ENCODE measurements at regions not wholly inside any gene's neighbourhood (a gene's known extent, or its start where the extent isn't known, plus 50 kb on each side); places are given as distances from the start of the nearest gene placed in this dataset.

DNA sequence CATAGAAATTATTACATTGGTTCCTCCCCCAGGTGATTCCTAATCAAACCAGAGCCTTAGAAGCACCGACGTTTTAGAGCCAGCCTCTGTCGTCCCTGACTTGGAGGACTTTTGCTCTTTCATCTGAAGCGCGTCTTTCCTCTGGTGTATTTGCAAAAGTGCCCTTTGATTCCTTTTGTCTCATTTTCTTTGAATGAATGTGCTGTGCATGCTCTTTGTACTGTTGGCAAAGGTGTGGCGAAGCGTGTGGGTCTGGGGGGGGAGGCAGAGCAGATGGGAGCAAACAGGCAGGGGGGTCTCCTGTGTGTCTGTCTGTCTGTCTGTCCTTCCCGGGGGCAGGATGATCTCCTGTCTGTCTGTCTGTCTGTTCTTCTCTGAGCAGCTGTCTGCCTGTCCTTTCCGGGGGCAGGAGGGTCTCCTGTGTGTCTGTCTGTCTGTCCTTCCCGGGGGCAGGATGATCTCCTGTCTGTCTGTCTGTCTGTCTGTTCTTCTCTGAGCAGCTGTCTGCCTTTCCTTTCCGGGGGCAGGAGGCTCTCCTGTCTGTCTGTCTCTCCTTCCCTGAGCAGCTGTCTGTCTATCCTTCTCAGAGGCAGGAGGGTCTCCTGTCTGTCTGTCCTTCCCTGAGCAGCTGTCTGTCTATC, 205.5 kb upstream of the MYT1L start:
- DNase-seq (ENCODE audit: low spot score) = no peak
- Histone ChIP-seq H3K9me3 (ENCODE audit: control insufficient read depth in 4 of 4, low read length in 3 of 4) (no peaks in the 10 kb centered on the region), H3K9ac (ENCODE audit: low read depth in 1 of 2, low read length in 2 of 2) (no peak overlapping the region), H3K36me3 (ENCODE audit: control insufficient read depth in 4 of 4, insufficient read depth in 3 of 4, low read depth in 1 of 4, low read length in 3 of 4) (no peaks in the 10 kb centered on the region), H3K27me3 (ENCODE audit: control insufficient read depth in 4 of 4, insufficient read depth in 4 of 4, low read length in 3 of 4) (peaks cover 0 to 5% (median 0%) of the 10 kb centered on the region in 4 donors), H3K27ac (ENCODE audit: low read depth in 1 of 2, low read length in 2 of 2) (no peak overlapping the region), H3K4me1 (ENCODE audit: control insufficient read depth in 4 of 4, insufficient read depth in 4 of 4, low read length in 3 of 4) (no peaks in the 10 kb centered on the region), H3K4me3 (ENCODE audit: low read depth in 1 of 3, low read length in 3 of 3) (no peak overlapping the region)
- WGBS = 43% methylated on average over 11 of the region's 11 CpGs
- no peak for TF ChIP-seq SP1 (IDR thresholded peaks at IDR 0.05)

DNA sequence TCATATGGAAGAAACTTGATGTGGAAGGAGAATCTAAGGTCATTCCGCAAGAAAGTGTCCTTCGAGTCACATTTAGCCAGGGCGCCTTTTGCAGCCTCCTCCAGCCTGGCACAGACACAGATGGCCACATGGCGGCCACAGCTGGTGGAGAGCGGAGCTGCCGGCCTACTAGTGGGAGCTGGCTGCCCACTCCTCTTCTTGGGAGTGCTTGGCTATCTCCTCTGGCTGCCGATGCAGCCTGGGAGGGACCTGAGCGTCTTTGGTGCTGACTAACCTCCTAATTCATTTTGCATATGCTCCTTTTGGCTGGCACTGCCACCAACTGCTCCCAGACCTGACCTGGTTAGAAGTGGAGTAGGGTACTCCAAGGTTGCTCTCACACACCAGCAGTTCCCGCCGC, 199.3 kb upstream of the MYT1L start:
- H3K36me3 ChIP-seq (ENCODE audit: control insufficient read depth in 4 of 4, insufficient read depth in 3 of 4, low read depth in 1 of 4, low read length in 3 of 4) = no peaks in the 10 kb centered on the region
- no peak overlapping the region for H3K9ac ChIP-seq (ENCODE audit: low read depth in 1 of 2, low read length in 2 of 2)
- no peak for TF ChIP-seq REST (IDR thresholded peaks at IDR 0.05)
- TF ChIP-seq SP1 (IDR thresholded peaks at IDR 0.05) = no peak
- no peak for TF ChIP-seq FOXA1 (IDR thresholded peaks at IDR 0.05)
- no peak for TF ChIP-seq ZBTB33 (IDR thresholded peaks at IDR 0.05)
- TF ChIP-seq GABPA (IDR thresholded peaks at IDR 0.05 in 1 of 2, conservative IDR thresholded peaks at IDR 0.05 in 1 of 2) = no peak
- TF ChIP-seq, protein P1, sequence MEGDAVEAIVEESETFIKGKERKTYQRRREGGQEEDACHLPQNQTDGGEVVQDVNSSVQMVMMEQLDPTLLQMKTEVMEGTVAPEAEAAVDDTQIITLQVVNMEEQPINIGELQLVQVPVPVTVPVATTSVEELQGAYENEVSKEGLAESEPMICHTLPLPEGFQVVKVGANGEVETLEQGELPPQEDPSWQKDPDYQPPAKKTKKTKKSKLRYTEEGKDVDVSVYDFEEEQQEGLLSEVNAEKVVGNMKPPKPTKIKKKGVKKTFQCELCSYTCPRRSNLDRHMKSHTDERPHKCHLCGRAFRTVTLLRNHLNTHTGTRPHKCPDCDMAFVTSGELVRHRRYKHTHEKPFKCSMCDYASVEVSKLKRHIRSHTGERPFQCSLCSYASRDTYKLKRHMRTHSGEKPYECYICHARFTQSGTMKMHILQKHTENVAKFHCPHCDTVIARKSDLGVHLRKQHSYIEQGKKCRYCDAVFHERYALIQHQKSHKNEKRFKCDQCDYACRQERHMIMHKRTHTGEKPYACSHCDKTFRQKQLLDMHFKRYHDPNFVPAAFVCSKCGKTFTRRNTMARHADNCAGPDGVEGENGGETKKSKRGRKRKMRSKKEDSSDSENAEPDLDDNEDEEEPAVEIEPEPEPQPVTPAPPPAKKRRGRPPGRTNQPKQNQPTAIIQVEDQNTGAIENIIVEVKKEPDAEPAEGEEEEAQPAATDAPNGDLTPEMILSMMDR (IDR thresholded peaks at IDR 0.05; ENCODE audit: low read depth, low read length, missing input control) = no peak
- TF ChIP-seq ATF3 (IDR thresholded peaks at IDR 0.05) = no peak
- no peak for TF ChIP-seq TAF1 (conservative IDR thresholded peaks at IDR 0.05)
- no peak overlapping the region for H3K27ac ChIP-seq (ENCODE audit: low read depth in 1 of 2, low read length in 2 of 2)
- no peak for DNase-seq (ENCODE audit: low spot score)
- H3K4me1 ChIP-seq (ENCODE audit: control insufficient read depth in 4 of 4, insufficient read depth in 4 of 4, low read length in 3 of 4) = no peaks in the 10 kb centered on the region
- H3K4me3 ChIP-seq (ENCODE audit: low read depth in 1 of 3, low read length in 3 of 3) = no peak overlapping the region
- H3K9me3 ChIP-seq (ENCODE audit: control insufficient read depth in 4 of 4, low read length in 3 of 4) = no peaks in the 10 kb centered on the region
- WGBS = 78% methylated on average over 10 of the region's 10 CpGs
- H3K27me3 ChIP-seq (ENCODE audit: control insufficient read depth in 4 of 4, insufficient read depth in 4 of 4, low read length in 3 of 4) = no peaks in the 10 kb centered on the region

- no peak for DNase-seq (ENCODE audit: low spot score)
- 76% methylated on average over 15 of the region's 15 CpGs for WGBS
- no peaks in the 10 kb centered on the region for H3K4me1 ChIP-seq (ENCODE audit: control insufficient read depth in 4 of 4, insufficient read depth in 4 of 4, low read length in 3 of 4)
- H3K9me3 ChIP-seq (ENCODE audit: control insufficient read depth in 4 of 4, low read length in 3 of 4) = no peaks in the 10 kb centered on the region
- H3K4me3 ChIP-seq (ENCODE audit: low read depth in 1 of 3, low read length in 3 of 3) = no peak overlapping the region
- no peaks in the 10 kb centered on the region for H3K36me3 ChIP-seq (ENCODE audit: control insufficient read depth in 4 of 4, insufficient read depth in 3 of 4, low read depth in 1 of 4, low read length in 3 of 4)
- H3K9ac ChIP-seq (ENCODE audit: low read depth in 1 of 2, low read length in 2 of 2) = no peak overlapping the region
- H3K27ac ChIP-seq (ENCODE audit: low read depth in 1 of 2, low read length in 2 of 2) = no peak overlapping the region
- H3K27me3 ChIP-seq (ENCODE audit: control insufficient read depth in 4 of 4, insufficient read depth in 4 of 4, low read length in 3 of 4) = peaks cover 0 to 2% (median 0%) of the 10 kb centered on the region in 4 donors
- TF ChIP-seq RXRA (IDR thresholded peaks at IDR 0.05) = no peak
- TF ChIP-seq NR2F2 (IDR thresholded peaks at IDR 0.05) = no peak
- TF ChIP-seq HNF4A (conservative IDR thresholded peaks at IDR 0.05) = no peak
- TF ChIP-seq EGR1 (IDR thresholded peaks at IDR 0.05; ENCODE audit: low read depth in 2 of 2) = no peak
- TF ChIP-seq JUND (IDR thresholded peaks at IDR 0.05) = no peak
- TF ChIP-seq YY1 (IDR thresholded peaks at IDR 0.05) = no peak
- no peak for TF ChIP-seq REST (IDR thresholded peaks at IDR 0.05)
- no peak for TF ChIP-seq FOXA2 (IDR thresholded peaks at IDR 0.05)
- no peak for TF ChIP-seq MAX (IDR thresholded peaks at IDR 0.05)
- no peak for TF ChIP-seq ATF3 (IDR thresholded peaks at IDR 0.05)
Measured at GRCh38 chr2:2528846-2529245, 197.8 kb upstream of the MYT1L start.

Data from liver (tissue), 8 donors.